GM12872 (cell line): ENCODE measurements at regions not wholly inside any gene's neighbourhood (a gene's known extent, or its start where the extent isn't known, plus 50 kb on each side); places are given as distances from the start of the nearest gene placed in this dataset.

ENCODE experiments used
- TF ChIP-seq, protein P1 (sequence below): IDR thresholded peaks from 3 replicates; pipeline ENCODE4 v1.5.1; 2011; ENCODE audit warnings: low read depth, mild to moderate bottlenecking, low read length, moderate library complexity; ENCODE audit not compliant: insufficient read depth

DNA sequence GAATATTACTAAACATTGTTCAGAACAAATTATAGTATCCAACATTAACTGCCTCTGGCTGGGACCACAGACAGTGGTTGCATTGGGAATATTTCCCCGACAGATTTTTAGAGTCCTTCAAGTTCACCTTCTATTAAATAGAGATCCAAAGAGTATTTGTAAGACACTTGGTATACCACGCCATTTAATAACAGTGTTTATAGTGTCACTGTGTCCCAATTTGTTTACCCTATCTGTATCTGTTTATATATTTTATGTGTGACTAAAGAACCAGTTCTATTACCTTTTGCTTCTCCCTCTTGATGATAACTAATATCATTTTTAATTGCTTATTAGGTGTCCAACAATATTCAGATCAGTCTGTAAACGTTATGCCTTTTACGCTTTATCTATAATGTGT is 191.3 kb upstream of the IRX5 start:
- TF ChIP-seq, protein P1, sequence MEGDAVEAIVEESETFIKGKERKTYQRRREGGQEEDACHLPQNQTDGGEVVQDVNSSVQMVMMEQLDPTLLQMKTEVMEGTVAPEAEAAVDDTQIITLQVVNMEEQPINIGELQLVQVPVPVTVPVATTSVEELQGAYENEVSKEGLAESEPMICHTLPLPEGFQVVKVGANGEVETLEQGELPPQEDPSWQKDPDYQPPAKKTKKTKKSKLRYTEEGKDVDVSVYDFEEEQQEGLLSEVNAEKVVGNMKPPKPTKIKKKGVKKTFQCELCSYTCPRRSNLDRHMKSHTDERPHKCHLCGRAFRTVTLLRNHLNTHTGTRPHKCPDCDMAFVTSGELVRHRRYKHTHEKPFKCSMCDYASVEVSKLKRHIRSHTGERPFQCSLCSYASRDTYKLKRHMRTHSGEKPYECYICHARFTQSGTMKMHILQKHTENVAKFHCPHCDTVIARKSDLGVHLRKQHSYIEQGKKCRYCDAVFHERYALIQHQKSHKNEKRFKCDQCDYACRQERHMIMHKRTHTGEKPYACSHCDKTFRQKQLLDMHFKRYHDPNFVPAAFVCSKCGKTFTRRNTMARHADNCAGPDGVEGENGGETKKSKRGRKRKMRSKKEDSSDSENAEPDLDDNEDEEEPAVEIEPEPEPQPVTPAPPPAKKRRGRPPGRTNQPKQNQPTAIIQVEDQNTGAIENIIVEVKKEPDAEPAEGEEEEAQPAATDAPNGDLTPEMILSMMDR, result no peak

DNA sequence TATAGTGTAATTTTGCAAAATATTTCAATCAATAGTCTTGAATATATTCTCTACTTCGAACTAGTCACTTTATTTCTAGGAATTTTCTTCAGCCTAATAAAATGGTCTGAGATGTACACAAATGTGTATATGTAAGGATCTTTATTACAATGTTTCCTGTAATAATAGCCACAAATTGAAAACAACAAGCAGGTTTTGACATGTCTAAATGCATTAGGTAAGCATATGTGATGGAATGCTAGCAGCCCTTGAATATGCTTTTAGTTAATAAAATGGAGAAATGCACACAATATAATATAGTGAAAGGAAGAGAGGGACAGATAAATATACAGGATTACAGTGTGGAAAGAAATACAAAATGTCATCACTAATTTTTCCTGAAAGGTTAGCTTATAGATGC is 196.5 kb upstream of the IRX5 start:
- TF ChIP-seq, protein P1, result no peak

DNA sequence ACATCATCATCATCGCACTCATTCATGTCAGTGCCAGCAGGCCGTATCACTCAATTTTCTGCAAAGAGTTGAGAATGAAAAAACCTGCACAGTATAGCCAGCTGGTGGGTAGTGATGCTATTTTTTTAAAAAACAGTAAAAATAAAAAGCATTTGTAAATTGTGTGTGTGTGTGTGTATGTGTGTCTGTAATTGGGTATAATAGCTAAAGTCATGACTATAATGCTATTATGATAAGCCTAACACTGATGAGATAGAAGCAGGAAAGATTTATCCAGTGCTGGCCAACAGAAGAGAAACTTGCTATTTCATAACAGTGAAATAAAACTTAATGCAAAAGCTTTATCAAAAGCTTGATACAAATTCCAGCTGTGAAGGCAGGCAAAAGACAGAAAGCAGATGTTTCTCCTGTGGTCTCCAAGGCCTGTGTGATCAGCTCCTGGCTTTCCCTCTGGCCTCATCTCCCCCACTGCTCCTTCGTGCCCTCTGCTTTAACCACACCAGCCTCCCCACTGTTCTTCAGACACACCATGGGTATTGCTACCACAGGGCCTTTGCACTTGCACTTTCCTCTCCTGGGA is 206.2 kb upstream of the IRX5 start:
- TF ChIP-seq, protein P1, result no peak

DNA sequence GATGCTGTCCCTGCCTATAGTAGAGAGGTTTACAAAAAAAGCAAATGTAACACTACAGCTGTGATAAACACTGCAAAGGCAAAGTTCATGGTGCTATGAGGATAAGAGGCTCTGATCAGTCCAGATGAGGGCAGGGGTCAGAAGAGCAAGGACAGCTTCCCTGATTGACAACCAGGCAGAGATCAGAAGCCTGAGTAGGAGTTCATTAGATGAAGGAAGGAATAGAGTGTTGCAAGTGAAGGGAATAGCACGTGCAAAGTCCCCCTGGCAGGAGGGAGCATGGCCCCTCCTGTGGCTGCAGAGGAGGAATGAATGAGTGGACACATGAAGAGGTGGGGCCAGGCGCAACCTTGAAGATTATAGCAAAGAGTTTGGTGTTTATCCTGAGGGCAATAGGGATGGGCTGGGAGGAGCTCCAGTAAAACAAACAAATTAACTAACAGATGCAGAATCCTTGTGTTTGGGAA is 208.4 kb upstream of the IRX5 start:
- TF ChIP-seq, protein P1, result no peak

DNA sequence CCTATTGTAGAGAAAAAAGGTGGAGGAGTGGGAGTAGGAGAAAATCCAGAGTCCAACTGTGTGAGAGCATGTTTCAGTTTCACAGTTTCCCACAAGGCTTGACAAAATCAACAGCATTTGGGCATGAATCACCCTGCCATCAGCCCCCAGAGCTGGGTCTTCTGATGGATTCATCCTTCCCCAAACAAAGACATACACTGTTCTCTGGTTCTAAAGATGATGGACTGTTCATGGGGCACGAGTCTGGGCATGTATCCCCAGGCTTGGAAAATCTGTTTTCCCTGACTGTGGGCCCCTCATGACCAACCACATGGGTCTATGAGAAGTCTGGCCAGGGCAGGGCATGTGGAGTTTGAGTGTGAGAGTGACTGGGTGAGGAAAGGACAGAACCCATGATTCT is 210.4 kb upstream of the IRX5 start:
- TF ChIP-seq, protein P1, result no peak

DNA sequence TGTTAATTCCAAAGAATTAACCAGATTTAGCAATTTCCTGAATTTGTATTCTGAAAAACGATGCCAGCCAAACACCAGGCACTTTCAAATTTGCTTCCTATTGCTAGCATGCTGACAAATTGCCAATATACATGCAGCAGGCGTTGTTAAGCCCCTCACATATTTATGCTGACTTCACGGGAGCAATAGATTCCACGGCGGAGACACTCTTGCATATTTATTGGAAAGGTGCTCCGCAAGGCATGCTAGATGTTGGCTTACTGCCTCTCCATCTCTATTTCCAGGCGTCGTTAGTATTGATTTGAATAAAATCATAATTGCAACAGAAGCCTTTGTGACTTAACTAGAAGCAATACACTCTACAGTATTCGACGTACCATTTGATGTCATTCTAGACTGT is 211.0 kb upstream of the IRX5 start:
- TF ChIP-seq, protein P1, result no peak

DNA sequence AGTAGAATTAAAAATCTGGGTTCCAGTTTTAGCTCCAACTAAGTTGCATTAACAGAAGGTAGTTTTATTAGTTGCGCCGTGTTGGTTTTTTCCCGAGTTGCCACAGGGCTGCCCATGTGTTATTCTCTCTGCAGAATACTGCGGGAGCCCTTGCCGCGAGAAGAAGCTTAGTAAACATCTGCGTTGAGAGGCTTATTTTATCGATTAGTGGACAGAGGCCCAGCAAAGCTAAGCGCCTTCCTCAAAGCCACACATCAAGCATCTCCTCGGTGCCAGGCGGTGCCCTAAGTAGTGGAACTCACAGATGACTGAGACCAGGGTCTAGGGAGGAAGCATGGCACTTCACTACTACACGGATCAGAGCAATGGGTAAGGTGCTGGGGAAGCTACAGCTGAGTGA is 212.3 kb upstream of the IRX5 start:
- TF ChIP-seq, protein P1, result no peak
